HEK293T (cell line): ENCODE measurements at regions not wholly inside any gene's neighbourhood (a gene's known extent, or its start where the extent isn't known, plus 50 kb on each side); places are given as distances from the start of the nearest gene placed in this dataset.

Source experiments
- ARNT ChIP-seq: fragments of 450-650 bp; IDR thresholded peaks from 2 replicates; pipeline ENCODE4 v1.6.1; 2017; ENCODE audit warnings: mild to moderate bottlenecking
- BHLHE40 ChIP-seq: fragments of 450-650 bp; IDR thresholded peaks from 2 replicates; pipeline ENCODE4 v1.6.1; 2016; ENCODE audit warnings: mild to moderate bottlenecking, moderate library complexity, borderline replicate concordance
- CTBP1 ChIP-seq: fragments of 450-650 bp; IDR thresholded peaks from 2 replicates; pipeline ENCODE4 v1.6.1; 2016; ENCODE audit warnings: borderline replicate concordance
- ELF4 ChIP-seq: fragments of 450-650 bp; IDR thresholded peaks from 2 replicates; pipeline ENCODE4 v1.6.1; 2017; ENCODE audit warnings: antibody characterized with exemption
- FOXA1 ChIP-seq: fragments of 450-650 bp; IDR thresholded peaks from 2 replicates; pipeline ENCODE4 v1.6.1; 2016; ENCODE audit warnings: mild to moderate bottlenecking
- FOXK2 ChIP-seq: fragments of 450-650 bp; IDR thresholded peaks from 2 replicates; pipeline ENCODE4 v1.6.1; 2016; ENCODE audit warnings: mild to moderate bottlenecking
- FOXM1 ChIP-seq: fragments of 450-650 bp; IDR thresholded peaks from 2 replicates; pipeline ENCODE4 v1.6.1; 2017; ENCODE audit warnings: mild to moderate bottlenecking, borderline replicate concordance
- L3MBTL2 ChIP-seq: fragments of 450-650 bp; conservative IDR thresholded peaks from 2 replicates; pipeline ENCODE4 v1.6.1; 2016; ENCODE audit warnings: mild to moderate bottlenecking
- NFRKB ChIP-seq: fragments of 450-650 bp; IDR thresholded peaks from 2 replicates; pipeline ENCODE4 v1.6.1; 2016; ENCODE audit warnings: mild to moderate bottlenecking, moderate library complexity
- SP1 ChIP-seq: fragments of 450-650 bp; IDR thresholded peaks from 2 replicates; pipeline ENCODE4 v1.6.1; 2017
- SUZ12 ChIP-seq: fragments of 450-650 bp; IDR thresholded peaks from 2 replicates; pipeline ENCODE4 v1.6.1; 2016; ENCODE audit warnings: mild to moderate bottlenecking
- ZNF384 ChIP-seq: fragments of 450-650 bp; IDR thresholded peaks from 2 replicates; pipeline ENCODE4 v1.6.1; 2016

- TF ChIP-seq FOXA1: no peak
- TF ChIP-seq CTBP1: no peak
- TF ChIP-seq ZNF384: no peak
- TF ChIP-seq L3MBTL2: no peak
- no peak for TF ChIP-seq ELF4
- TF ChIP-seq NFRKB: no peak
- TF ChIP-seq BHLHE40: no peak
- TF ChIP-seq FOXK2: no peak
- no peak for TF ChIP-seq ARNT
- TF ChIP-seq SUZ12: no peak
- TF ChIP-seq SP1: no peak
- no peak for TF ChIP-seq FOXM1
Observed at GRCh38 chr2:234845602-234846590, 105.9 kb upstream of the SH3BP4 start.
